Lung (tissue), 11 donors: ENCODE measurements at regions not wholly inside any gene's neighbourhood (a gene's known extent, or its start where the extent isn't known, plus 50 kb on each side); places are given as distances from the start of the nearest gene placed in this dataset.

Experiments
- ATAC-seq: fragments of 200-7000 bp; cut with Tn5 transposase; one replicate; pipeline ENCODE4 v1.9.1; 2020; ENCODE audit warnings: moderate number of reproducible peaks; ENCODE audit not compliant: insufficient read depth, low FRiP score
- DNase-seq, 3 donors: peaks; one replicate each; pipeline ENCODE4 v3.0.0-alpha.2; 2013 to 2017
- H3K27ac ChIP-seq, 2 donors: one replicate each; pipeline ENCODE4 v1.5.1; 2013; ENCODE audit warnings: mild to moderate bottlenecking in 2 of 2, moderate library complexity in 2 of 2, control low read depth in 1 of 2, inconsistent platforms in 1 of 2, low read depth in 1 of 2, low read length in 1 of 2
- H3K27me3 ChIP-seq, 3 donors: one replicate each; pipeline ENCODE4 v1.5.1; 2013; ENCODE audit warnings: low read length in 2 of 3; ENCODE audit not compliant: control insufficient read depth in 3 of 3, insufficient read depth in 3 of 3
- H3K36me3 ChIP-seq, 4 donors: one replicate each; pipeline ENCODE4 v1.5.1; 2013; ENCODE audit warnings: low read length in 4 of 4, mild to moderate bottlenecking in 1 of 4, moderate library complexity in 1 of 4; ENCODE audit not compliant: control insufficient read depth in 4 of 4, insufficient read depth in 4 of 4
- H3K4me1 ChIP-seq, 5 donors: one replicate each; pipeline ENCODE4 v1.5.1; 2013; ENCODE audit warnings: low read length in 5 of 5, mild to moderate bottlenecking in 2 of 5, moderate library complexity in 1 of 5; ENCODE audit not compliant: control insufficient read depth in 5 of 5, insufficient read depth in 5 of 5
- H3K4me3 ChIP-seq: one replicate; pipeline ENCODE4 v1.5.1; 2013; ENCODE audit warnings: mild to moderate bottlenecking, control low read depth, moderate library complexity
- H3K9ac ChIP-seq, 2 donors: one replicate each; pipeline ENCODE4 v1.5.1; 2013; ENCODE audit warnings: low read length in 2 of 2, control low read depth in 1 of 2; ENCODE audit not compliant: insufficient read depth in 1 of 2
- H3K9me3 ChIP-seq, 4 donors: one replicate each; pipeline ENCODE4 v1.5.1; 2013; ENCODE audit warnings: low read length in 3 of 4, mild to moderate bottlenecking in 1 of 4, moderate library complexity in 1 of 4; ENCODE audit not compliant: control insufficient read depth in 4 of 4, insufficient read depth in 3 of 4
- WGBS, 2 donors: extraction: QIAGEN DNeasy Blood & Tissue Kit; methylation state at CpG; one replicate each; pipeline ENCODE4 v1.1.7; 2013; 5-methylcytosine and 5-hydroxymethylcytosine counted together
- TF ChIP-seq, protein P1 (sequence below): IDR thresholded peaks from 2 replicates; pipeline ENCODE4 v1.5.1; 2012; ENCODE audit warnings: mild to moderate bottlenecking; ENCODE audit errors: control extremely low read depth, extremely low read depth
- donor health status: control.
- donor health status: control.
- donor health status: Bipolar disorder and iron deficiency.
- donor health status: healthy.
- donor health status: DM: yes; HTN: yes; CAD: no.

DNA sequence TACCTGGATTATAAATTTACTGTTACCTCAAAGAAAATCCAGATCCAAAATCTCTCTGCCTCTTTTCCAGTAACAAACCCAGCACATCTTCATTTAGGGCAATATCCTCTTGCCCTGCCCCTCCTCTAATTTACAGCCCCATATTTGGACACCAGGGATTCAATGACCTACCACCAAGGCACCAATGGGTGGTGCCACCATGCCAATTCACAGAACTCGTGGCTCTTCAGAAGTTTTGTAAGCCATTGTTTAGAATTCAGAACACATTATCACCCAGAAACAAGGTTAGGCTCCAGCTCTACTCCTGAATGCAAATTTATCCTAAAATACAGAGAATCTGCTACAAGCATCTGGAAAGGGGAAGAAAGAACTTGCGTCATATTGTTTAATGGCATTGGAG lies 67.8 kb upstream of the SASH1 start:
- Histone ChIP-seq H3K4me3 (no peak overlapping the region), H3K36me3 (no peaks in the 10 kb centered on the region), H3K9me3 (no peaks in the 10 kb centered on the region), H3K4me1 (peaks cover 0 to 13% (median 0%) of the 10 kb centered on the region in 5 donors), H3K27me3 (no peaks in the 10 kb centered on the region), H3K27ac (no peak overlapping the region), H3K9ac (no peak overlapping the region)
- 74 to 80% methylated on average over 2 of the region's 2 CpGs for WGBS, 2 donors
- DNase-seq, result no peak
- ATAC-seq, result no peak
- TF ChIP-seq, protein P1, sequence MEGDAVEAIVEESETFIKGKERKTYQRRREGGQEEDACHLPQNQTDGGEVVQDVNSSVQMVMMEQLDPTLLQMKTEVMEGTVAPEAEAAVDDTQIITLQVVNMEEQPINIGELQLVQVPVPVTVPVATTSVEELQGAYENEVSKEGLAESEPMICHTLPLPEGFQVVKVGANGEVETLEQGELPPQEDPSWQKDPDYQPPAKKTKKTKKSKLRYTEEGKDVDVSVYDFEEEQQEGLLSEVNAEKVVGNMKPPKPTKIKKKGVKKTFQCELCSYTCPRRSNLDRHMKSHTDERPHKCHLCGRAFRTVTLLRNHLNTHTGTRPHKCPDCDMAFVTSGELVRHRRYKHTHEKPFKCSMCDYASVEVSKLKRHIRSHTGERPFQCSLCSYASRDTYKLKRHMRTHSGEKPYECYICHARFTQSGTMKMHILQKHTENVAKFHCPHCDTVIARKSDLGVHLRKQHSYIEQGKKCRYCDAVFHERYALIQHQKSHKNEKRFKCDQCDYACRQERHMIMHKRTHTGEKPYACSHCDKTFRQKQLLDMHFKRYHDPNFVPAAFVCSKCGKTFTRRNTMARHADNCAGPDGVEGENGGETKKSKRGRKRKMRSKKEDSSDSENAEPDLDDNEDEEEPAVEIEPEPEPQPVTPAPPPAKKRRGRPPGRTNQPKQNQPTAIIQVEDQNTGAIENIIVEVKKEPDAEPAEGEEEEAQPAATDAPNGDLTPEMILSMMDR, result no peak

DNA sequence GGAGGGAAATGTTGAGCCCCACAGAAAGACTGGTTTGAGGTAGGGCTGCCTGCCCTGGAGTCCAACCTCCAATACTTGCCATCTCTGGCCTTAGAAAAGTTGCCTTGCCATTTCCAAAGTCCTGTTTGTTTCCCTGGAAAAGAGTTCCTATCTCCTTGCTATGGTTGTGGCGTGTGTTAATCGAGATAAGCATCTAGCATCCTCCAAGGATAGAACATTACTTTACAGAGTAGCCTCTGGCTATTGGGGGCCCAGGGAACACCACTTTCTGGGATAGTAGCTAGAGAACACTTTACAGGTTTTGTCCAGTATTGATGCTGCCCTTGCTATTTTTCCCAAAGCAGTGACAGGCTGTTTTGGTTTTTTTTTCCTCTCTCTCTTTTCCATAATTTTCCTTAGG lies 57.4 kb upstream of the SASH1 start:
- Histone ChIP-seq H3K9me3 (no peaks in the 10 kb centered on the region), H3K27me3 (no peaks in the 10 kb centered on the region), H3K4me3 (no peak overlapping the region), H3K36me3 (no peaks in the 10 kb centered on the region), H3K4me1 (peaks cover 0 to 4% (median 0%) of the 10 kb centered on the region in 5 donors), H3K9ac (no peak overlapping the region), H3K27ac (no peak overlapping the region)
- 93 to 95% methylated on average over 2 of the region's 2 CpGs for WGBS, 2 donors
- TF ChIP-seq, protein P1, result no peak
- DNase-seq (no peak), ATAC-seq (no peak)

DNA sequence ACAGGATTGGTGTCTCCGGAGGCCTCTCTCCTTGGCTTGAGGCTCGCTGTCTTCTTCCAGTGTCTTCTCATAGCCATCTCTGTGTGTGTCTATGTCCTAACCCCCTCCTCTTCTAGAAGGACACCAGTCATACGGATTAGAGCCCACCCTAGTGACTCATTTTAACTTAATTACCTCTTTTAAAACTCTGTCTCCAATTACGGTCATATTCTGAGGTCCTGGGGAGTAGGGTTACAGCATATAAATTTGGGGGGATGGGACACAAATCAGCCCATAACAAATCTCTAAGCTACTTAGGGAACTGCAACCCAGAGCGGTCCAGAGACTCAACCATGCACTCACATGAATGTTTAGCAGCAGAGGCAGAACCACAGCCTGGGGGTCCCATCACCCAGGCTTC lies 56.1 kb upstream of the SASH1 start:
- Histone ChIP-seq H3K36me3 (no peaks in the 10 kb centered on the region), H3K4me3 (no peak overlapping the region), H3K4me1 (peaks cover 0 to 4% (median under 1%) of the 10 kb centered on the region in 5 donors), H3K27ac (no peak overlapping the region), H3K27me3 (no peaks in the 10 kb centered on the region), H3K9me3 (no peaks in the 10 kb centered on the region), H3K9ac (no peak overlapping the region)
- ATAC-seq (no peak), DNase-seq (no peak)
- TF ChIP-seq, protein P1, result no peak
- 92 to 96% methylated on average over 5 of the region's 5 CpGs for WGBS, 2 donors

DNA sequence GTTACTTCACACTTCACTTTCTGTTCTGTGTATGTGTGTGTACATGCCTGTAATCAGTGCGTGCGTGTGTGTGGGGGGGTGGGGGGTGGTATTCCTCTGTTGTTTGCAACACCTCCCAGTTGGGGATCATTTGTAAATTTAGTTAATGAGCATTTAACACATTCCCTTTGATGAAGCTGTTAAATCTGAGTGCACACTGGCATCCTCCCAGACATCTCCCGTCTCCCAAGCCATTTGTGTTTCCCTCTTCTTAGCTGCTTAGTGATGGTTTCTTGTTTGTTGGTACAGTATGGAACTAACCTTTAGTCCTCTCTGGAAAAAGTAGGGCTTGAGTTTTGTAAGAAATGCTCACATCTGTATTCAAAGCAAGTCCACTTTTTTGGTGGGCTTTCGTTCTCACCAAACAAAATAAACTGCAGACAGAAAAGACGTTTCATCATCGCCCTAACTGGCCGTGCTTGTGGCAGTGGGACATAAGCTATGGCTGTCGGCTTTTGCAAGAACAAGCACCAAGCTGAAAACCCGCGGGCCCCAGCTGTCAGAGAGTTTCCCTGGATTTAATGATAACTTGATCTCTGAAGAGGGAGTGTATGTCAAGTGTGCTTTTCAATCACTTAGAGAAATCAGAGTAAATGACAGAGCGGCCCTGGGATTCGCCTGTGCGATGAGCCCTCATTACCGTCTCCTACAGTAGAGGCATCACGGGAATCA lies 54.9 kb upstream of the SASH1 start:
- TF ChIP-seq, protein P1, result no peak
- Histone ChIP-seq H3K4me3 (no peak overlapping the region), H3K36me3 (no peaks in the 10 kb centered on the region), H3K27me3 (no peaks in the 10 kb centered on the region), H3K4me1 (peaks cover 0 to 13% (median 4%) of the 10 kb centered on the region in 5 donors), H3K9me3 (no peaks in the 10 kb centered on the region), H3K27ac (no peak overlapping the region), H3K9ac (no peak overlapping the region)
- DNase-seq, result peak in 2 of 3 donors; percentile 42 to 51
- WGBS, 2 donors, result 85 to 92% methylated on average over 15 of the region's 15 CpGs
- ATAC-seq, result no peak
